Liver (tissue), 3 donors: ENCODE measurements at regions not wholly inside any gene's neighbourhood (a gene's known extent, or its start where the extent isn't known, plus 50 kb on each side); places are given as distances from the start of the nearest gene placed in this dataset.

ENCODE experiments used
- CTCF ChIP-seq: fragments of 150-350 bp; IDR thresholded peaks from 2 replicates; pipeline ENCODE4 v1.5.1; 2017; ENCODE audit warnings: improper control_type of control experiment, low read depth, low read length; ENCODE audit not compliant: missing input control
- GABPA ChIP-seq, 2 donors: IDR thresholded peaks in 1 of 2; conservative IDR thresholded peaks in 1 of 2; 2 replicates each; pipeline ENCODE4 v1.6.1; 2016; ENCODE audit warnings: antibody characterized with exemption in 2 of 2, mild to moderate bottlenecking in 1 of 2, moderate library complexity in 1 of 2
- JUND ChIP-seq, 2 donors: IDR thresholded peaks; 2 replicates each; pipeline ENCODE4 v1.6.1; 2016; ENCODE audit warnings: antibody characterized with exemption in 2 of 2
- MAX ChIP-seq: IDR thresholded peaks from 2 replicates; pipeline ENCODE4 v1.6.1; 2016; ENCODE audit warnings: antibody characterized with exemption
- REST ChIP-seq: IDR thresholded peaks from 2 replicates; pipeline ENCODE4 v1.6.1; 2016; ENCODE audit warnings: antibody characterized with exemption, mild to moderate bottlenecking
- TAF1 ChIP-seq: conservative IDR thresholded peaks from 2 replicates; pipeline ENCODE4 v1.6.1; 2016; ENCODE audit warnings: antibody characterized with exemption, mild to moderate bottlenecking
- donor health status: healthy.
- donor health status: healthy.

- TF ChIP-seq CTCF (no peak), TAF1 (no peak), GABPA (IDR thresholded peaks at IDR 0.05 in 1 of 2, conservative IDR thresholded peaks at IDR 0.05 in 1 of 2) (no peak), JUND (IDR thresholded peaks at IDR 0.05) (no peak), MAX (no peak), REST (no peak)
These were observed 268.6 kb downstream of the DLL1 start for GRCh38 chr6:170022291-170022722.
